CD4-positive, alpha-beta memory T cell (primary cell): ENCODE measurements at regions not wholly inside any gene's neighbourhood (a gene's known extent, or its start where the extent isn't known, plus 50 kb on each side); places are given as distances from the start of the nearest gene placed in this dataset.

Source experiments
- CTCF ChIA-PET: fragments of 350-600 bp; sonication (Branson Sonifier 250); formaldehyde crosslinking; loops from one replicate; lab custom pipeline; 2021; ENCODE audit warnings: inconsistent platforms; ENCODE audit not compliant: partially characterized antibody; lab: Charles Lee
- POLR2A ChIA-PET: fragments of 350-600 bp; sonication (Branson Sonifier 250); formaldehyde crosslinking; loops from one replicate; lab custom pipeline; 2021; ENCODE audit not compliant: partially characterized antibody; lab: Charles Lee
- DNase-seq, 5 donors: peaks; one replicate each; pipeline versions ENCODE4 v3.0.0 to v3.0.0-alpha.2; 2020 to 2022; ENCODE audit warnings: mixed read lengths in 1 of 5
- H3K27ac ChIP-seq: one replicate; pipeline ENCODE4 v1.7.0; 2013; ENCODE audit warnings: low read depth, low read length
- H3K27me3 ChIP-seq: 2 replicates; pipeline ENCODE4 v1.7.0; 2013; ENCODE audit warnings: mild to moderate bottlenecking, low read length, moderate library complexity; ENCODE audit not compliant: insufficient read depth
- H3K36me3 ChIP-seq: 2 replicates; pipeline ENCODE4 v1.7.0; 2013; ENCODE audit warnings: mild to moderate bottlenecking, low read length, moderate library complexity; ENCODE audit not compliant: insufficient read depth
- H3K4me1 ChIP-seq: 2 replicates; pipeline ENCODE4 v1.7.0; 2013; ENCODE audit warnings: mild to moderate bottlenecking, low read length, moderate library complexity; ENCODE audit not compliant: insufficient read depth
- H3K4me3 ChIP-seq, 2 donors: one replicate each; pipeline ENCODE4 v1.7.0; 2013; ENCODE audit warnings: low read length in 2 of 2, mild to moderate bottlenecking in 1 of 2
- H3K9me3 ChIP-seq, 2 donors: one replicate each; pipeline ENCODE4 v1.7.0; 2013; ENCODE audit warnings: low read length in 2 of 2, control low read depth in 1 of 2; ENCODE audit not compliant: control insufficient read depth in 1 of 2
- H3K27ac Mint-ChIP-seq, 7 donors: one replicate each; pipeline ENCODE4 v1.8.0; 2020 to 2021; ENCODE audit warnings: mixed read lengths in 7 of 7, mild to moderate bottlenecking in 6 of 7, inconsistent platforms in 3 of 7, moderate library complexity in 3 of 7
- H3K27me3 Mint-ChIP-seq, 2 donors: one replicate each; pipeline ENCODE4 v1.8.0; 2020 to 2021; ENCODE audit warnings: mixed read lengths in 2 of 2
- H3K36me3 Mint-ChIP-seq, 2 donors: one replicate each; pipeline ENCODE4 v1.8.0; 2020 to 2021; ENCODE audit warnings: mixed read lengths in 2 of 2, inconsistent platforms in 1 of 2, mild to moderate bottlenecking in 1 of 2
- H3K4me1 Mint-ChIP-seq, 4 donors: one replicate each; pipeline ENCODE4 v1.8.0; 2020 to 2021; ENCODE audit warnings: mixed read lengths in 4 of 4, mild to moderate bottlenecking in 1 of 4
- H3K4me3 Mint-ChIP-seq, 8 donors: one replicate each; pipeline ENCODE4 v1.8.0; 2020 to 2021; ENCODE audit warnings: mixed read lengths in 8 of 8, mild to moderate bottlenecking in 7 of 8, moderate library complexity in 6 of 8, inconsistent platforms in 3 of 8
- H3K9me3 Mint-ChIP-seq, 8 donors: one replicate each; pipeline ENCODE4 v1.8.0; 2020 to 2021; ENCODE audit warnings: mixed read lengths in 8 of 8, mild to moderate bottlenecking in 5 of 8, inconsistent platforms in 3 of 8, moderate library complexity in 1 of 8
- intact Hi-C: fragments of 100-400 bp; cut with micrococcal nuclease; formaldehyde crosslinking; loops from one replicate; pipeline ENCODE4 v1.15.1; 2023

GRCh38 chr11:97814325-97814959, 1206.3 kb upstream of the CNTN5 start:
- H3K4me3 Mint-ChIP-seq, result no peak overlapping the region
- CTCF ChIA-PET, result no interaction called here
- no peaks in the 10 kb centered on the region for H3K4me1 Mint-ChIP-seq
- no peaks in the 10 kb centered on the region for H3K36me3 Mint-ChIP-seq
- H3K9me3 Mint-ChIP-seq, result peaks cover 0 to 29% (median 10%) of the 10 kb centered on the region in 8 donors
- no peak overlapping the region for H3K27ac Mint-ChIP-seq
- POLR2A ChIA-PET, result no interaction called here
- Histone ChIP-seq H3K4me3 (no peak overlapping the region), H3K27me3 (no peaks in the 10 kb centered on the region), H3K36me3 (no peaks in the 10 kb centered on the region), H3K4me1 (no peaks in the 10 kb centered on the region), H3K27ac (no peak overlapping the region), H3K9me3 (no peaks in the 10 kb centered on the region)
- no peaks in the 10 kb centered on the region for H3K27me3 Mint-ChIP-seq
- intact Hi-C loops, result no loop called here
- DNase-seq, result no peak

- Histone ChIP-seq H3K4me3 (no peak overlapping the region), H3K4me1 (no peaks in the 10 kb centered on the region), H3K27me3 (no peaks in the 10 kb centered on the region), H3K27ac (no peak overlapping the region), H3K9me3 (no peaks in the 10 kb centered on the region), H3K36me3 (no peaks in the 10 kb centered on the region)
- intact Hi-C loops, result no loop called here
- H3K27me3 Mint-ChIP-seq, result no peaks in the 10 kb centered on the region
- no peak for DNase-seq
- H3K36me3 Mint-ChIP-seq, result no peaks in the 10 kb centered on the region
- ChIA-PET POLR2A (no interaction called here), CTCF (no interaction called here)
- H3K4me3 Mint-ChIP-seq, result no peak overlapping the region
- no peak overlapping the region for H3K27ac Mint-ChIP-seq
- no peaks in the 10 kb centered on the region for H3K4me1 Mint-ChIP-seq
- H3K9me3 Mint-ChIP-seq, result peaks cover 0 to 23% (median 8%) of the 10 kb centered on the region in 8 donors
These were observed 1205.1 kb upstream of the CNTN5 start for GRCh38 chr11:97815667-97816066.

GRCh38 chr11:97832451-97832850, 1188.3 kb upstream of the CNTN5 start:
- no peak overlapping the region for H3K27ac ChIP-seq
- H3K4me1 ChIP-seq, result no peaks in the 10 kb centered on the region
- DNase-seq, result no peak
- intact Hi-C loops, result no loop called here
- no peaks in the 10 kb centered on the region for H3K4me1 Mint-ChIP-seq
- H3K4me3 ChIP-seq, result no peak overlapping the region
- no peak overlapping the region for H3K27ac Mint-ChIP-seq
- H3K9me3 ChIP-seq, result no peaks in the 10 kb centered on the region
- CTCF ChIA-PET, result no interaction called here
- no peaks in the 10 kb centered on the region for H3K27me3 Mint-ChIP-seq
- H3K36me3 ChIP-seq, result no peaks in the 10 kb centered on the region
- no peaks in the 10 kb centered on the region for H3K36me3 Mint-ChIP-seq
- POLR2A ChIA-PET, result no interaction called here
- no peak overlapping the region for H3K4me3 Mint-ChIP-seq
- H3K9me3 Mint-ChIP-seq, result peaks cover 2 to 24% (median 5%) of the 10 kb centered on the region in 8 donors
- H3K27me3 ChIP-seq, result no peaks in the 10 kb centered on the region

GRCh38 chr11:97833412-97833811, 1187.3 kb upstream of the CNTN5 start:
- H3K9me3 ChIP-seq, result no peaks in the 10 kb centered on the region
- Mint-ChIP-seq H3K27me3 (no peaks in the 10 kb centered on the region), H3K9me3 (peaks cover 2 to 24% (median 5%) of the 10 kb centered on the region in 8 donors), H3K4me1 (no peaks in the 10 kb centered on the region), H3K4me3 (no peak overlapping the region), H3K27ac (no peak overlapping the region), H3K36me3 (no peaks in the 10 kb centered on the region)
- CTCF ChIA-PET, result no interaction called here
- no peak for DNase-seq
- H3K4me1 ChIP-seq, result no peaks in the 10 kb centered on the region
- H3K27me3 ChIP-seq, result no peaks in the 10 kb centered on the region
- intact Hi-C loops, result no loop called here
- H3K27ac ChIP-seq, result no peak overlapping the region
- no peaks in the 10 kb centered on the region for H3K36me3 ChIP-seq
- POLR2A ChIA-PET, result no interaction called here
- no peak overlapping the region for H3K4me3 ChIP-seq

GRCh38 chr11:97844016-97844415, 1176.7 kb upstream of the CNTN5 start:
- intact Hi-C loops, result no loop called here
- H3K4me1 Mint-ChIP-seq, result no peaks in the 10 kb centered on the region

GRCh38 chr11:97847730-97848129, 1173.0 kb upstream of the CNTN5 start:
- intact Hi-C loops, result no loop called here
- Histone ChIP-seq H3K27ac (no peak overlapping the region), H3K36me3 (no peaks in the 10 kb centered on the region), H3K9me3 (no peaks in the 10 kb centered on the region), H3K4me3 (no peak overlapping the region), H3K4me1 (no peaks in the 10 kb centered on the region), H3K27me3 (no peaks in the 10 kb centered on the region)
- H3K9me3 Mint-ChIP-seq, result peaks cover 0 to 27% (median 5%) of the 10 kb centered on the region in 8 donors
- ChIA-PET CTCF (no interaction called here), POLR2A (no interaction called here)
- H3K36me3 Mint-ChIP-seq, result no peaks in the 10 kb centered on the region
- DNase-seq, result no peak
- H3K27me3 Mint-ChIP-seq, result no peaks in the 10 kb centered on the region
- H3K4me1 Mint-ChIP-seq, result no peaks in the 10 kb centered on the region
- no peak overlapping the region for H3K4me3 Mint-ChIP-seq
- no peak overlapping the region for H3K27ac Mint-ChIP-seq

More at GRCh38 chr11:97844016-97844415, 1176.7 kb upstream of the CNTN5 start:
- Histone ChIP-seq H3K4me3 (no peak overlapping the region), H3K4me1 (no peaks in the 10 kb centered on the region), H3K9me3 (no peaks in the 10 kb centered on the region), H3K27ac (no peak overlapping the region), H3K27me3 (no peaks in the 10 kb centered on the region), H3K36me3 (no peaks in the 10 kb centered on the region)
- DNase-seq, result no peak
- ChIA-PET CTCF (no interaction called here), POLR2A (no interaction called here)
- Mint-ChIP-seq H3K36me3 (no peaks in the 10 kb centered on the region), H3K4me3 (no peak overlapping the region), H3K27ac (no peak overlapping the region), H3K27me3 (no peaks in the 10 kb centered on the region), H3K9me3 (peaks cover 0 to 14% (median 3%) of the 10 kb centered on the region in 8 donors)

- no peaks in the 10 kb centered on the region for H3K4me1 Mint-ChIP-seq
- ChIA-PET POLR2A (no interaction called here), CTCF (no interaction called here)
- H3K4me3 ChIP-seq, result no peak overlapping the region
- H3K27me3 Mint-ChIP-seq, result no peaks in the 10 kb centered on the region
- DNase-seq, result no peak
- H3K4me1 ChIP-seq, result no peaks in the 10 kb centered on the region
- H3K9me3 ChIP-seq, result no peaks in the 10 kb centered on the region
- peaks cover 0 to 31% (median 7%) of the 10 kb centered on the region in 8 donors for H3K9me3 Mint-ChIP-seq
- H3K4me3 Mint-ChIP-seq, result no peak overlapping the region
- H3K27ac Mint-ChIP-seq, result no peak overlapping the region
- no peak overlapping the region for H3K27ac ChIP-seq
- no peaks in the 10 kb centered on the region for H3K27me3 ChIP-seq
- no peaks in the 10 kb centered on the region for H3K36me3 ChIP-seq
- no peaks in the 10 kb centered on the region for H3K36me3 Mint-ChIP-seq
- intact Hi-C loops, result no loop called here
These were observed 1170.0 kb upstream of the CNTN5 start for GRCh38 chr11:97850701-97851100.
